Globus pallidus (tissue), 1 donor: ENCODE measurements at regions not wholly inside any gene's neighbourhood (a gene's known extent, or its start where the extent isn't known, plus 50 kb on each side); places are given as distances from the start of the nearest gene placed in this dataset.
"Not testable (repeated sequence)": the region's sequence is repeated elsewhere in the genome, so short reads cannot be mapped to it uniquely, and the experiment has no call there.

ENCODE experiments used
- DNase-seq: peaks from one replicate; pipeline ENCODE4 v3.0.0-alpha.2; 2015; ENCODE audit warnings: low spot score

- DNase-seq, result no peak
These were observed 76.1 kb upstream of the DNAJC10 start for GRCh38 chr2:182639971-182640370.

GRCh38 chr2:182642328-182642727, 73.7 kb upstream of the DNAJC10 start:
- DNase-seq, result peak; percentile 46

GRCh38 chr2:182646763-182647498, 69.1 kb upstream of the DNAJC10 start:
- DNase-seq, result no peak

- no peak for DNase-seq
These were observed 68.6 kb upstream of the DNAJC10 start for GRCh38 chr2:182647499-182647787.

- DNase-seq, result peak; percentile 20
These were observed 66.7 kb upstream of the DNAJC10 start for GRCh38 chr2:182649316-182649715.

GRCh38 chr2:182650704-182651103, 65.4 kb upstream of the DNAJC10 start:
- peak; percentile 38 for DNase-seq

- no peak for DNase-seq
These were observed 63.7 kb upstream of the DNAJC10 start for GRCh38 chr2:182652326-182652725.

- no peak for DNase-seq
These were observed 60.3 kb upstream of the DNAJC10 start for GRCh38 chr2:182655750-182656149.

GRCh38 chr2:182664212-182664611, 51.8 kb upstream of the DNAJC10 start:
- DNase-seq, result no peak

GRCh38 chr2:182665500-182665899, 50.6 kb upstream of the DNAJC10 start:
- not testable (repeated sequence) for DNase-seq
